GM23338 (cell line): ENCODE measurements at regions not wholly inside any gene's neighbourhood (a gene's known extent, or its start where the extent isn't known, plus 50 kb on each side); places are given as distances from the start of the nearest gene placed in this dataset.

ENCODE experiments used
- ATAC-seq: fragments of 200-7000 bp; cut with Tn5 transposase; 3 replicates; pipeline ENCODE4 v1.9.1; 2020
- DNase-seq: peaks from one replicate; pipeline ENCODE4 v3.0.0-alpha.2; 2015; ENCODE audit warnings: low spot score
- H2AFZ ChIP-seq: fragments of 200-600 bp; sonication (generic); 2 replicates; pipeline ENCODE4 v1.8.0; 2016; ENCODE audit warnings: antibody characterized with exemption, mild to moderate bottlenecking, moderate library complexity
- H3F3A ChIP-seq: fragments of 200-600 bp; sonication (generic); replicated peaks from 2 replicates; pipeline ENCODE4 v1.8.0; 2017; ENCODE audit warnings: antibody characterized with exemption, mixed run types, low read depth
- H3K27ac ChIP-seq: fragments of 200-600 bp; sonication (generic); 2 replicates; pipeline ENCODE4 v1.6.1; 2016; ENCODE audit warnings: low read depth
- H3K27me3 ChIP-seq: fragments of 200-600 bp; sonication (generic); 2 replicates; pipeline ENCODE4 v1.8.0; 2016; ENCODE audit warnings: mild to moderate bottlenecking, mixed run types, moderate library complexity; ENCODE audit not compliant: insufficient read depth
- H3K36me3 ChIP-seq: fragments of 200-600 bp; sonication (generic); 2 replicates; pipeline ENCODE4 v1.8.0; 2016; ENCODE audit warnings: mild to moderate bottlenecking; ENCODE audit not compliant: insufficient read depth
- H3K4me1 ChIP-seq: fragments of 200-600 bp; sonication (generic); 2 replicates; pipeline ENCODE4 v1.8.0; 2016; ENCODE audit warnings: mild to moderate bottlenecking, moderate library complexity; ENCODE audit not compliant: insufficient read depth
- H3K4me2 ChIP-seq: fragments of 200-600 bp; sonication (generic); 2 replicates; pipeline ENCODE4 v1.7.1; 2017; ENCODE audit warnings: mixed run types
- H3K4me3 ChIP-seq: fragments of 200-600 bp; sonication (generic); 2 replicates; pipeline ENCODE4 v1.6.1; 2016; ENCODE audit warnings: mixed run types
- H3K79me2 ChIP-seq: fragments of 200-600 bp; sonication (generic); replicated peaks from 2 replicates; pipeline ENCODE4 v1.8.0; 2017; ENCODE audit warnings: mild to moderate bottlenecking; ENCODE audit not compliant: insufficient read depth
- H3K9me2 ChIP-seq: fragments of 200-600 bp; sonication (generic); 2 replicates; pipeline ENCODE4 v1.8.0; 2017; ENCODE audit not compliant: insufficient read depth
- H4K20me1 ChIP-seq: fragments of 200-600 bp; sonication (generic); replicated peaks from 2 replicates; pipeline ENCODE4 v1.8.0; 2017; ENCODE audit warnings: mild to moderate bottlenecking; ENCODE audit not compliant: insufficient read depth
- H3K27ac Mint-ChIP-seq: 2 replicates; pipeline ENCODE4 v1.8.0; 2020; ENCODE audit warnings: inconsistent platforms, mild to moderate bottlenecking, moderate library complexity, mixed read lengths
- H3K27me3 Mint-ChIP-seq: 3 replicates; pipeline ENCODE4 v1.8.0; 2022; ENCODE audit warnings: low read depth, mild to moderate bottlenecking, moderate library complexity, mixed read lengths, inconsistent platforms; ENCODE audit not compliant: insufficient read depth, poor library complexity
- H3K36me3 Mint-ChIP-seq: 3 replicates; pipeline ENCODE4 v1.8.0; 2021; ENCODE audit warnings: low read depth, mild to moderate bottlenecking, inconsistent platforms, moderate library complexity, mixed read lengths
- H3K4me1 Mint-ChIP-seq: 3 replicates; pipeline ENCODE4 v1.8.0; 2020; ENCODE audit warnings: mild to moderate bottlenecking, inconsistent platforms, mixed read lengths
- H3K4me3 Mint-ChIP-seq: 3 replicates; pipeline ENCODE4 v1.8.0; 2021; ENCODE audit warnings: moderate library complexity, mild to moderate bottlenecking, inconsistent platforms, mixed read lengths
- H3K9me3 Mint-ChIP-seq: 3 replicates; pipeline ENCODE4 v1.8.0; 2020; ENCODE audit warnings: moderate library complexity, mild to moderate bottlenecking, inconsistent platforms, mixed read lengths
- CREB1 ChIP-seq: fragments of 250-450 bp; sonication (Bioruptor Pico); IDR thresholded peaks from 2 replicates; pipeline ENCODE4 v1.5.0; 2020; ENCODE audit warnings: low read depth, mild to moderate bottlenecking, moderate library complexity
- ETS1 ChIP-seq: IDR thresholded peaks from 2 replicates; pipeline ENCODE4 v1.6.1; 2016; ENCODE audit warnings: antibody characterized with exemption
- EZH2phosphoT487 ChIP-seq: fragments of 200-600 bp; sonication (generic); IDR thresholded peaks from one replicate; pipeline ENCODE4 v1.8.1; 2018; ENCODE audit warnings: antibody characterized with exemption; ENCODE audit not compliant: unreplicated experiment
- JUNB ChIP-seq: IDR thresholded peaks from one replicate; pipeline ENCODE4 v1.6.1; 2016; ENCODE audit warnings: antibody characterized with exemption; ENCODE audit not compliant: unreplicated experiment
- NANOG ChIP-seq: IDR thresholded peaks from 2 replicates; pipeline ENCODE4 v1.6.1; 2016; ENCODE audit warnings: antibody characterized with exemption, borderline replicate concordance
- POLR2AphosphoS5 ChIP-seq: IDR thresholded peaks from 2 replicates; pipeline ENCODE4 v1.6.1; 2016; ENCODE audit warnings: antibody characterized with exemption, low read depth
- STAT1 ChIP-seq: IDR thresholded peaks from one replicate; pipeline ENCODE4 v1.6.1; 2016; ENCODE audit warnings: antibody characterized with exemption; ENCODE audit not compliant: unreplicated experiment
- ZNF331 ChIP-seq: fragments of 250-450 bp; sonication (Bioruptor Pico); IDR thresholded peaks from 2 replicates; pipeline ENCODE4 v1.5.0; 2020; ENCODE audit warnings: low read depth, mild to moderate bottlenecking, moderate library complexity
- TF ChIP-seq, protein P1 (sequence below): fragments of 250-450 bp; sonication (Bioruptor Pico); IDR thresholded peaks from 2 replicates; pipeline ENCODE4 v1.5.0; 2020; ENCODE audit warnings: mild to moderate bottlenecking, moderate library complexity
- TF ChIP-seq, protein P2 (sequence below): IDR thresholded peaks from one replicate; pipeline ENCODE4 v1.6.1; 2018; ENCODE audit warnings: antibody characterized with exemption; ENCODE audit not compliant: unreplicated experiment
- TF ChIP-seq, protein P3 (sequence below), 2 experiments: fragments of 200-600 bp in 1 of 2; sonication (generic) in 1 of 2; conservative IDR thresholded peaks; 2 replicates each; pipeline versions ENCODE4 v1.5.1 to v1.6.1; 2016 to 2017; ENCODE audit warnings: antibody characterized with exemption in 2 of 2, low read depth in 2 of 2, mild to moderate bottlenecking in 2 of 2, moderate library complexity in 1 of 2

DNA sequence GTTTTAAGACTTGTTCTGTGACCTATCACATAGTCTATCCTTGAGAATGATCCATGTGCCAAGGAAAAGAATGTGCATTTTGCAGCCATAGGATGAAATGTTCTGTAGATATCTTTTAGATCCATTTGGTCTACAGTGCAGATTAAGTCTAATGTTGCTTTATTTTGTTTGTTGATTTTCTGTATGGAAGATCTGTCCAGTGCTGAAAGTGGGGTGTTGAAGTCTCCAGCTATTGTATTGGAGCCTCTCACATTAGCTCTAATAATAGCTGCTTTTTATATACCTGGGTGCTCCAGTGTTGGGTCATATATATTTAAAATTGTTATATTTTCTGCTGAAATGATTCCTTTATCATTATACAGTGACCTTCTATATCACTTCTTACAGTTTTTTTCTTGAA lies 155.6 kb upstream of the MON1B start (continued):
- TF ChIP-seq ETS1 = no peak

GRCh38 chr16:77037696-77038347 lies 153.2 kb upstream of the MON1B start:
- H3K79me2 ChIP-seq = no peaks in the 10 kb centered on the region
- no peaks in the 10 kb centered on the region for H3K4me1 ChIP-seq
- no peak overlapping the region for H3K27ac ChIP-seq
- H4K20me1 ChIP-seq = no peaks in the 10 kb centered on the region
- Mint-ChIP-seq H3K27me3 (no peaks in the 10 kb centered on the region), H3K27ac (no peak overlapping the region), H3K4me1 (no peaks in the 10 kb centered on the region), H3K4me3 (no peak overlapping the region), H3K36me3 (no peaks in the 10 kb centered on the region), H3K9me3 (peaks cover 45% of the 10 kb centered on the region)
- H3K4me3 ChIP-seq = no peak overlapping the region
- no peaks in the 10 kb centered on the region for H3K36me3 ChIP-seq
- H3K27me3 ChIP-seq = no peaks in the 10 kb centered on the region
- no peaks in the 10 kb centered on the region for H3F3A ChIP-seq
- no peak overlapping the region for H3K4me2 ChIP-seq
- H3K9me2 ChIP-seq = no peaks in the 10 kb centered on the region
- ATAC-seq (no peak), DNase-seq (peak; percentile 12)
- H2AFZ ChIP-seq = no peak overlapping the region
- TF ChIP-seq ZNF331 (CRISPR knock-in tag) = no peak
- no peak for TF ChIP-seq CREB1 (CRISPR knock-in tag)
- no peak for TF ChIP-seq EZH2phosphoT487
- TF ChIP-seq, protein P1, sequence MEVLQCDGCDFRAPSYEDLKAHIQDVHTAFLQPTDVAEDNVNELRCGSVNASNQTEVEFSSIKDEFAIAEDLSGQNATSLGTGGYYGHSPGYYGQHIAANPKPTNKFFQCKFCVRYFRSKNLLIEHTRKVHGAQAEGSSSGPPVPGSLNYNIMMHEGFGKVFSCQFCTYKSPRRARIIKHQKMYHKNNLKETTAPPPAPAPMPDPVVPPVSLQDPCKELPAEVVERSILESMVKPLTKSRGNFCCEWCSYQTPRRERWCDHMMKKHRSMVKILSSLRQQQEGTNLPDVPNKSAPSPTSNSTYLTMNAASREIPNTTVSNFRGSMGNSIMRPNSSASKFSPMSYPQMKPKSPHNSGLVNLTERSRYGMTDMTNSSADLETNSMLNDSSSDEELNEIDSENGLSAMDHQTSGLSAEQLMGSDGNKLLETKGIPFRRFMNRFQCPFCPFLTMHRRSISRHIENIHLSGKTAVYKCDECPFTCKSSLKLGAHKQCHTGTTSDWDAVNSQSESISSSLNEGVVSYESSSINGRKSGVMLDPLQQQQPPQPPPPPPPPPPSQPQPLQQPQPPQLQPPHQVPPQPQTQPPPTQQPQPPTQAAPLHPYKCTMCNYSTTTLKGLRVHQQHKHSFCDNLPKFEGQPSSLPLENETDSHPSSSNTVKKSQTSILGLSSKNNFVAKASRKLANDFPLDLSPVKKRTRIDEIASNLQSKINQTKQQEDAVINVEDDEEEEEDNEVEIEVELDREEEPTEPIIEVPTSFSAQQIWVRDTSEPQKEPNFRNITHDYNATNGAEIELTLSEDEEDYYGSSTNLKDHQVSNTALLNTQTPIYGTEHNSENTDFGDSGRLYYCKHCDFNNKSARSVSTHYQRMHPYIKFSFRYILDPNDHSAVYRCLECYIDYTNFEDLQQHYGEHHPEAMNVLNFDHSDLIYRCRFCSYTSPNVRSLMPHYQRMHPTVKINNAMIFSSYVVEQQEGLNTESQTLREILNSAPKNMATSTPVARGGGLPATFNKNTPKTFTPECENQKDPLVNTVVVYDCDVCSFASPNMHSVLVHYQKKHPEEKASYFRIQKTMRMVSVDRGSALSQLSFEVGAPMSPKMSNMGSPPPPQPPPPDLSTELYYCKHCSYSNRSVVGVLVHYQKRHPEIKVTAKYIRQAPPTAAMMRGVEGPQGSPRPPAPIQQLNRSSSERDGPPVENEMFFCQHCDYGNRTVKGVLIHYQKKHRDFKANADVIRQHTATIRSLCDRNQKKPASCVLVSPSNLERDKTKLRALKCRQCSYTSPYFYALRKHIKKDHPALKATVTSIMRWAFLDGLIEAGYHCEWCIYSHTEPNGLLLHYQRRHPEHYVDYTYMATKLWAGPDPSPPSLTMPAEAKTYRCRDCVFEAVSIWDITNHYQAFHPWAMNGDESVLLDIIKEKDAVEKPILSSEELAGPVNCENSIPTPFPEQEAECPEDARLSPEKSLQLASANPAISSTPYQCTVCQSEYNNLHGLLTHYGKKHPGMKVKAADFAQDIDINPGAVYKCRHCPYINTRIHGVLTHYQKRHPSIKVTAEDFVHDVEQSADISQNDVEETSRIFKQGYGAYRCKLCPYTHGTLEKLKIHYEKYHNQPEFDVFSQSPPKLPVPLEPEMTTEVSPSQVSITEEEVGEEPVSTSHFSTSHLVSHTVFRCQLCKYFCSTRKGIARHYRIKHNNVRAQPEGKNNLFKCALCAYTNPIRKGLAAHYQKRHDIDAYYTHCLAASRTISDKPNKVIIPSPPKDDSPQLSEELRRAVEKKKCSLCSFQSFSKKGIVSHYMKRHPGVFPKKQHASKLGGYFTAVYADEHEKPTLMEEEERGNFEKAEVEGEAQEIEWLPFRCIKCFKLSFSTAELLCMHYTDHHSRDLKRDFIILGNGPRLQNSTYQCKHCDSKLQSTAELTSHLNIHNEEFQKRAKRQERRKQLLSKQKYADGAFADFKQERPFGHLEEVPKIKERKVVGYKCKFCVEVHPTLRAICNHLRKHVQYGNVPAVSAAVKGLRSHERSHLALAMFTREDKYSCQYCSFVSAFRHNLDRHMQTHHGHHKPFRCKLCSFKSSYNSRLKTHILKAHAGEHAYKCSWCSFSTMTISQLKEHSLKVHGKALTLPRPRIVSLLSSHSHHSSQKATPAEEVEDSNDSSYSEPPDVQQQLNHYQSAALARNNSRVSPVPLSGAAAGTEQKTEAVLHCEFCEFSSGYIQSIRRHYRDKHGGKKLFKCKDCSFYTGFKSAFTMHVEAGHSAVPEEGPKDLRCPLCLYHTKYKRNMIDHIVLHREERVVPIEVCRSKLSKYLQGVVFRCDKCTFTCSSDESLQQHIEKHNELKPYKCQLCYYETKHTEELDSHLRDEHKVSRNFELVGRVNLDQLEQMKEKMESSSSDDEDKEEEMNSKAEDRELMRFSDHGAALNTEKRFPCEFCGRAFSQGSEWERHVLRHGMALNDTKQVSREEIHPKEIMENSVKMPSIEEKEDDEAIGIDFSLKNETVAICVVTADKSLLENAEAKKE = no peak
- TF ChIP-seq, protein P2, sequence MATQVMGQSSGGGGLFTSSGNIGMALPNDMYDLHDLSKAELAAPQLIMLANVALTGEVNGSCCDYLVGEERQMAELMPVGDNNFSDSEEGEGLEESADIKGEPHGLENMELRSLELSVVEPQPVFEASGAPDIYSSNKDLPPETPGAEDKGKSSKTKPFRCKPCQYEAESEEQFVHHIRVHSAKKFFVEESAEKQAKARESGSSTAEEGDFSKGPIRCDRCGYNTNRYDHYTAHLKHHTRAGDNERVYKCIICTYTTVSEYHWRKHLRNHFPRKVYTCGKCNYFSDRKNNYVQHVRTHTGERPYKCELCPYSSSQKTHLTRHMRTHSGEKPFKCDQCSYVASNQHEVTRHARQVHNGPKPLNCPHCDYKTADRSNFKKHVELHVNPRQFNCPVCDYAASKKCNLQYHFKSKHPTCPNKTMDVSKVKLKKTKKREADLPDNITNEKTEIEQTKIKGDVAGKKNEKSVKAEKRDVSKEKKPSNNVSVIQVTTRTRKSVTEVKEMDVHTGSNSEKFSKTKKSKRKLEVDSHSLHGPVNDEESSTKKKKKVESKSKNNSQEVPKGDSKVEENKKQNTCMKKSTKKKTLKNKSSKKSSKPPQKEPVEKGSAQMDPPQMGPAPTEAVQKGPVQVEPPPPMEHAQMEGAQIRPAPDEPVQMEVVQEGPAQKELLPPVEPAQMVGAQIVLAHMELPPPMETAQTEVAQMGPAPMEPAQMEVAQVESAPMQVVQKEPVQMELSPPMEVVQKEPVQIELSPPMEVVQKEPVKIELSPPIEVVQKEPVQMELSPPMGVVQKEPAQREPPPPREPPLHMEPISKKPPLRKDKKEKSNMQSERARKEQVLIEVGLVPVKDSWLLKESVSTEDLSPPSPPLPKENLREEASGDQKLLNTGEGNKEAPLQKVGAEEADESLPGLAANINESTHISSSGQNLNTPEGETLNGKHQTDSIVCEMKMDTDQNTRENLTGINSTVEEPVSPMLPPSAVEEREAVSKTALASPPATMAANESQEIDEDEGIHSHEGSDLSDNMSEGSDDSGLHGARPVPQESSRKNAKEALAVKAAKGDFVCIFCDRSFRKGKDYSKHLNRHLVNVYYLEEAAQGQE = no peak
- TF ChIP-seq NANOG = no peak
- no peak for TF ChIP-seq POLR2AphosphoS5
- no peak for TF ChIP-seq JUNB
- TF ChIP-seq STAT1 = no peak
- TF ChIP-seq, protein P3, sequence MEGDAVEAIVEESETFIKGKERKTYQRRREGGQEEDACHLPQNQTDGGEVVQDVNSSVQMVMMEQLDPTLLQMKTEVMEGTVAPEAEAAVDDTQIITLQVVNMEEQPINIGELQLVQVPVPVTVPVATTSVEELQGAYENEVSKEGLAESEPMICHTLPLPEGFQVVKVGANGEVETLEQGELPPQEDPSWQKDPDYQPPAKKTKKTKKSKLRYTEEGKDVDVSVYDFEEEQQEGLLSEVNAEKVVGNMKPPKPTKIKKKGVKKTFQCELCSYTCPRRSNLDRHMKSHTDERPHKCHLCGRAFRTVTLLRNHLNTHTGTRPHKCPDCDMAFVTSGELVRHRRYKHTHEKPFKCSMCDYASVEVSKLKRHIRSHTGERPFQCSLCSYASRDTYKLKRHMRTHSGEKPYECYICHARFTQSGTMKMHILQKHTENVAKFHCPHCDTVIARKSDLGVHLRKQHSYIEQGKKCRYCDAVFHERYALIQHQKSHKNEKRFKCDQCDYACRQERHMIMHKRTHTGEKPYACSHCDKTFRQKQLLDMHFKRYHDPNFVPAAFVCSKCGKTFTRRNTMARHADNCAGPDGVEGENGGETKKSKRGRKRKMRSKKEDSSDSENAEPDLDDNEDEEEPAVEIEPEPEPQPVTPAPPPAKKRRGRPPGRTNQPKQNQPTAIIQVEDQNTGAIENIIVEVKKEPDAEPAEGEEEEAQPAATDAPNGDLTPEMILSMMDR (conservative IDR thresholded peaks at IDR 0.05; ENCODE audit: low read depth in 2 of 2) = no peak
- TF ChIP-seq ETS1 = no peak
